Fibroblast of lung (primary cell): ENCODE measurements at regions not wholly inside any gene's neighbourhood (a gene's known extent, or its start where the extent isn't known, plus 50 kb on each side); places are given as distances from the start of the nearest gene placed in this dataset.

ENCODE experiments used
- DNase-seq, 2 donors: peaks; one replicate each; pipeline versions ENCODE4 v3.0.0 to v3.0.0-alpha.2; 2010; ENCODE audit warnings: low read depth in 2 of 2
- H2AFZ ChIP-seq: 2 replicates; pipeline ENCODE4 v1.5.1; 2012; ENCODE audit warnings: low read length, control low read depth, inconsistent platforms
- H3K27ac ChIP-seq: 2 replicates; pipeline ENCODE4 v1.5.1; 2011; ENCODE audit warnings: low read length, control low read depth; ENCODE audit not compliant: insufficient read depth
- H3K27me3 ChIP-seq: 2 replicates; pipeline ENCODE4 v1.5.1; 2011; ENCODE audit warnings: mild to moderate bottlenecking, low read length; ENCODE audit not compliant: control insufficient read depth, insufficient read depth
- H3K36me3 ChIP-seq: 2 replicates; pipeline ENCODE4 v1.5.1; 2011; ENCODE audit warnings: low read length; ENCODE audit not compliant: control insufficient read depth, insufficient read depth
- H3K4me1 ChIP-seq: 2 replicates; pipeline ENCODE4 v1.5.1; 2011; ENCODE audit warnings: low read length; ENCODE audit not compliant: control insufficient read depth, insufficient read depth; ENCODE audit errors: extremely low read depth
- H3K4me2 ChIP-seq: 2 replicates; pipeline ENCODE4 v1.5.1; 2011; ENCODE audit warnings: low read length, control low read depth; ENCODE audit not compliant: insufficient read depth; ENCODE audit errors: extremely low read depth
- H3K4me3 ChIP-seq, 4 experiments: fragments of 200-600 bp in 1 of 4; sonication (generic) in 1 of 4; replicated peaks in 1 of 4; 2 replicates each; pipeline ENCODE4 v1.5.1; 2011 to 2016; ENCODE audit warnings: low read length in 4 of 4, low read depth in 3 of 4, mild to moderate bottlenecking in 3 of 4, control low read depth in 2 of 4, inconsistent platforms in 1 of 4, mixed read lengths in 1 of 4; ENCODE audit not compliant: insufficient read depth in 1 of 4; ENCODE audit errors: control extremely low read depth in 1 of 4
- H3K79me2 ChIP-seq: 2 replicates; pipeline ENCODE4 v1.5.1; 2012; ENCODE audit warnings: mild to moderate bottlenecking, low read length, inconsistent platforms; ENCODE audit not compliant: control insufficient read depth, insufficient read depth
- H3K9ac ChIP-seq: 2 replicates; pipeline ENCODE4 v1.5.1; 2011; ENCODE audit warnings: mild to moderate bottlenecking, low read length, control low read depth; ENCODE audit not compliant: insufficient read depth
- H3K9me3 ChIP-seq: 2 replicates; pipeline ENCODE4 v1.5.1; 2012; ENCODE audit warnings: low read depth, low read length; ENCODE audit not compliant: control insufficient read depth, insufficient read depth
- H4K20me1 ChIP-seq: 2 replicates; pipeline ENCODE4 v1.5.1; 2011; ENCODE audit warnings: low read length; ENCODE audit not compliant: control insufficient read depth, insufficient read depth; ENCODE audit errors: extremely low read depth
- CTCF ChIP-seq, 2 donors: IDR thresholded peaks in 1 of 2; conservative IDR thresholded peaks in 1 of 2; 1 replicate in 1 of 2; 2 replicates in 1 of 2; pipeline ENCODE4 v1.5.1; 2011 to 2012; ENCODE audit warnings: low read length in 2 of 2, control low read depth in 1 of 2, inconsistent platforms in 1 of 2, low read depth in 1 of 2, mild to moderate bottlenecking in 1 of 2
- EZH2 ChIP-seq: IDR thresholded peaks from 2 replicates; pipeline ENCODE4 v1.5.1; 2012; ENCODE audit warnings: low read length, control low read depth, mild to moderate bottlenecking; ENCODE audit errors: missing control alignments

GRCh38 chr1:218081358-218081757 lies 203.7 kb upstream of the RRP15 start:
- Histone ChIP-seq H3K9me3 (no peaks in the 10 kb centered on the region), H3K36me3 (no peaks in the 10 kb centered on the region), H3K9ac (no peak overlapping the region), H2AFZ (no peak overlapping the region), H3K27ac (no peak overlapping the region), H3K27me3 (no peaks in the 10 kb centered on the region), H3K4me1 (no peaks in the 10 kb centered on the region), H3K79me2 (no peaks in the 10 kb centered on the region), H4K20me1 (no peaks in the 10 kb centered on the region), H3K4me2 (no peak overlapping the region), H3K4me3 (no peak overlapping the region)
- DNase-seq = no peak
- TF ChIP-seq CTCF (conservative IDR thresholded peaks at IDR 0.05 in 1 of 2, IDR thresholded peaks at IDR 0.05 in 1 of 2; ENCODE audit: low read depth in 1 of 2, low read length in 2 of 2) = no peak
- no peak for TF ChIP-seq EZH2

DNA sequence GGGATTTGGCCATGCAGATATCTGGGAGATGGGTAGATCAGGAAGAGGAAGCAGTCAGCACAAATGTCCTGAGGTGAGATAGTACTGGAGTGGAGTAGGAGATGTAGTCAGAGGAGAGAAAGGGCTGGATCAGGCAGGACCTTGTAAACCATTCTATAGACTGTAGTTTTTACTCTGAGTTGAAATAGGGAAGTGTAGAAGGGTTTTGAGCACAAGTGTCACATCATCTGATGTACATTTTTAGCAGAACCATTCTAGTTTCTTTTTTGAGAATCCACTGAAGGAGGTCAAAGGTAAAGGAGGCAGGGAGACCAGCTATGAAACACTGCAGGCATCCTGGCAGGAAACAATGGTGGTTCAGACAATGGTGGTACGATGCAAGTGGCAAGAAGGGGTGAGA lies 194.6 kb upstream of the RRP15 start:
- Histone ChIP-seq H3K27me3 (no peaks in the 10 kb centered on the region), H3K79me2 (no peaks in the 10 kb centered on the region), H3K4me1 (no peaks in the 10 kb centered on the region), H3K27ac (no peak overlapping the region), H4K20me1 (no peaks in the 10 kb centered on the region), H3K9ac (no peak overlapping the region), H3K9me3 (no peaks in the 10 kb centered on the region), H2AFZ (no peak overlapping the region), H3K4me2 (no peak overlapping the region), H3K4me3 (no peak overlapping the region), H3K36me3 (no peaks in the 10 kb centered on the region)
- TF ChIP-seq EZH2 = no peak
- TF ChIP-seq CTCF (conservative IDR thresholded peaks at IDR 0.05 in 1 of 2, IDR thresholded peaks at IDR 0.05 in 1 of 2; ENCODE audit: low read depth in 1 of 2, low read length in 2 of 2) = no peak
- DNase-seq = no peak

- Histone ChIP-seq H3K9me3 (no peaks in the 10 kb centered on the region), H3K4me2 (no peak overlapping the region), H2AFZ (no peak overlapping the region), H3K36me3 (no peaks in the 10 kb centered on the region), H3K4me1 (no peaks in the 10 kb centered on the region), H3K27ac (no peak overlapping the region), H3K4me3 (no peak overlapping the region), H3K9ac (no peak overlapping the region), H3K79me2 (no peaks in the 10 kb centered on the region), H4K20me1 (no peaks in the 10 kb centered on the region), H3K27me3 (no peaks in the 10 kb centered on the region)
- no peak for DNase-seq
- TF ChIP-seq CTCF (conservative IDR thresholded peaks at IDR 0.05 in 1 of 2, IDR thresholded peaks at IDR 0.05 in 1 of 2; ENCODE audit: low read depth in 1 of 2, low read length in 2 of 2) = no peak
- TF ChIP-seq EZH2 = no peak
These were observed 183.7 kb upstream of the RRP15 start for GRCh38 chr1:218101409-218101808.
